Ishikawa (cell line): ENCODE measurements at regions not wholly inside any gene's neighbourhood (a gene's known extent, or its start where the extent isn't known, plus 50 kb on each side); places are given as distances from the start of the nearest gene placed in this dataset.

Experiments used
- CEBPB ChIP-seq: IDR thresholded peaks from 2 replicates; pipeline ENCODE4 v1.6.1; 2012
- CREB1 ChIP-seq: IDR thresholded peaks from 2 replicates; pipeline ENCODE4 v1.6.1; 2012; ENCODE audit warnings: low read depth
- EGR1 ChIP-seq: IDR thresholded peaks from 2 replicates; pipeline ENCODE4 v1.6.1; 2012
- EP300 ChIP-seq: IDR thresholded peaks from 2 replicates; pipeline ENCODE4 v1.6.1; 2012; ENCODE audit warnings: borderline replicate concordance
- FOXM1 ChIP-seq: IDR thresholded peaks from 2 replicates; pipeline ENCODE4 v1.6.1; 2012; ENCODE audit warnings: low read depth, borderline replicate concordance
- NFIC ChIP-seq: IDR thresholded peaks from 2 replicates; pipeline ENCODE4 v1.6.1; 2012
- RAD21 ChIP-seq: IDR thresholded peaks from 2 replicates; pipeline ENCODE4 v1.6.1; 2012; ENCODE audit warnings: low read depth
- TAF1 ChIP-seq: IDR thresholded peaks from 2 replicates; pipeline ENCODE4 v1.6.1; 2012; ENCODE audit warnings: low read depth, mild to moderate bottlenecking
- TCF12 ChIP-seq: IDR thresholded peaks from 2 replicates; pipeline ENCODE4 v1.6.1; 2012; ENCODE audit warnings: low read depth
- TEAD4 ChIP-seq: IDR thresholded peaks from 2 replicates; pipeline ENCODE4 v1.6.1; 2012
- YY1 ChIP-seq: IDR thresholded peaks from 2 replicates; pipeline ENCODE4 v1.6.1; 2012; ENCODE audit warnings: low read depth
- ZBTB7A ChIP-seq: IDR thresholded peaks from 2 replicates; pipeline ENCODE4 v1.6.1; 2012; ENCODE audit warnings: low read depth
- TF ChIP-seq, protein P1 (sequence below): IDR thresholded peaks from 2 replicates; pipeline ENCODE4 v1.6.1; 2012
- TF ChIP-seq, protein P2 (sequence below): IDR thresholded peaks from 2 replicates; pipeline ENCODE4 v1.6.1; 2012; ENCODE audit warnings: low read depth, mild to moderate bottlenecking
- TF ChIP-seq, protein P3 (sequence below): IDR thresholded peaks from 2 replicates; pipeline ENCODE4 v1.6.1; 2012

DNA sequence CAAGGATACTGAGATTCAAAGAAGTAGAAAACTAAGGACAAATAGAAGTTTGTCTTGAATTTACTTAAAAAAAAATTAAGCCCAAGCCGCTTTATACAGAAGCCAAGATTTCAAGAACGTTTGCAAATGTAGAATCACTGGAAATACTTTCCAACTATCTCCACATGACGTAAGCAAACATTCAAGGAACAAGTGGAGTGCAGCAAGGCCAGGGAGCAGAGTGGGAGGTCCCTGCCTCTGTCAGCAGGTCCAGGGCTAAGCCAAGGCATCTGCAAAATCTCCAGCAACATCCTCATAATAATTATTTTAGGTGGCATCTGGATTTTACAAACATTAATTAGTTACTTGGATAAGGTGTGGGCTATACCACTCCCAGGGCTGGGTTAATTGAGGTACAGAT, 60.1 kb upstream of the AKIRIN2 start:
- TF ChIP-seq CEBPB = no peak

DNA sequence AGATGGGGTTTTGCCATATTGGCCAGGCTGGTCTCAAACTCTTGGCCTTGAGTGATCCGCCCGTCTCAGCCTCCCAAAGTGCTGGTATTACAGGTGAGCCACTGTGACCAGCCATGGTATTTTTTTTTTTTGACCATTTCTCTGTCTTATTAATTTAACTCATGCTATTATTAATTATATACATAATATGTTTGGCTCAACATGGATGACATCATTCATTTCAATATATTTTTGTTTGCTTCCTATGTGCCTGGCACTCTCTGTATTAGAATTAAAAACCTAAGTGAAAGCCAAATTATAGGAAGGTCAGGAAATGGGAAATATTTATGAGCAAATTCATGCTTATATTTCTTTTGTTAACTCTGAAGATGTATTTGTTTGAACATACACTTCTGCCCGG, 55.8 kb upstream of the AKIRIN2 start:
- TF ChIP-seq CREB1 (no peak), TEAD4 (no peak), TAF1 (no peak), YY1 (no peak), RAD21 (no peak), ZBTB7A (no peak), NFIC (no peak)
- TF ChIP-seq, protein P1, sequence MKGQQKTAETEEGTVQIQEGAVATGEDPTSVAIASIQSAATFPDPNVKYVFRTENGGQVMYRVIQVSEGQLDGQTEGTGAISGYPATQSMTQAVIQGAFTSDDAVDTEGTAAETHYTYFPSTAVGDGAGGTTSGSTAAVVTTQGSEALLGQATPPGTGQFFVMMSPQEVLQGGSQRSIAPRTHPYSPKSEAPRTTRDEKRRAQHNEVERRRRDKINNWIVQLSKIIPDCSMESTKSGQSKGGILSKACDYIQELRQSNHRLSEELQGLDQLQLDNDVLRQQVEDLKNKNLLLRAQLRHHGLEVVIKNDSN = no peak

DNA sequence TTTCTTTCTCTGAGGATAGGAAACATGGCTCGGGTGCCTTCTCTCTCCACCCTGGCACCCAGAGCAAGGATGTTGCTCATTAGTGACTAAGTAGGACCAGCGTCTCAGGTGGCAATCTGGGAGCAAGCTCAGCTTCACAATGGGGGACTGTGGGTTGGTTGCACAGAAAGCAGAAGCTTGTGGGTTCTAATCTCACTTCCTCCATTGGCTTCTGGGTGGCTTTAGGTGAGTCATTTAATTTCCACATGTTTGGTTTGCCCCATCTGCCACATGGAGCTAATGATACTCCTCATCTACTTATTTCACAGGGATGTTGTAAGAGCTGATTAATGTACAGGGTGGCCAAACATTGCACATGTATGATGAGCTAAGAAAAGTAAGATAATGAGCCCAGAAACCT, 54.8 kb upstream of the AKIRIN2 start:
- TF ChIP-seq, protein P1 = no peak
- TF ChIP-seq YY1 = no peak
- TF ChIP-seq TCF12 = no peak
- no peak for TF ChIP-seq CEBPB
- no peak for TF ChIP-seq RAD21
- TF ChIP-seq FOXM1 = no peak
- no peak for TF ChIP-seq NFIC
- no peak for TF ChIP-seq TAF1
- no peak for TF ChIP-seq CREB1
- no peak for TF ChIP-seq TEAD4
- TF ChIP-seq, protein P2, sequence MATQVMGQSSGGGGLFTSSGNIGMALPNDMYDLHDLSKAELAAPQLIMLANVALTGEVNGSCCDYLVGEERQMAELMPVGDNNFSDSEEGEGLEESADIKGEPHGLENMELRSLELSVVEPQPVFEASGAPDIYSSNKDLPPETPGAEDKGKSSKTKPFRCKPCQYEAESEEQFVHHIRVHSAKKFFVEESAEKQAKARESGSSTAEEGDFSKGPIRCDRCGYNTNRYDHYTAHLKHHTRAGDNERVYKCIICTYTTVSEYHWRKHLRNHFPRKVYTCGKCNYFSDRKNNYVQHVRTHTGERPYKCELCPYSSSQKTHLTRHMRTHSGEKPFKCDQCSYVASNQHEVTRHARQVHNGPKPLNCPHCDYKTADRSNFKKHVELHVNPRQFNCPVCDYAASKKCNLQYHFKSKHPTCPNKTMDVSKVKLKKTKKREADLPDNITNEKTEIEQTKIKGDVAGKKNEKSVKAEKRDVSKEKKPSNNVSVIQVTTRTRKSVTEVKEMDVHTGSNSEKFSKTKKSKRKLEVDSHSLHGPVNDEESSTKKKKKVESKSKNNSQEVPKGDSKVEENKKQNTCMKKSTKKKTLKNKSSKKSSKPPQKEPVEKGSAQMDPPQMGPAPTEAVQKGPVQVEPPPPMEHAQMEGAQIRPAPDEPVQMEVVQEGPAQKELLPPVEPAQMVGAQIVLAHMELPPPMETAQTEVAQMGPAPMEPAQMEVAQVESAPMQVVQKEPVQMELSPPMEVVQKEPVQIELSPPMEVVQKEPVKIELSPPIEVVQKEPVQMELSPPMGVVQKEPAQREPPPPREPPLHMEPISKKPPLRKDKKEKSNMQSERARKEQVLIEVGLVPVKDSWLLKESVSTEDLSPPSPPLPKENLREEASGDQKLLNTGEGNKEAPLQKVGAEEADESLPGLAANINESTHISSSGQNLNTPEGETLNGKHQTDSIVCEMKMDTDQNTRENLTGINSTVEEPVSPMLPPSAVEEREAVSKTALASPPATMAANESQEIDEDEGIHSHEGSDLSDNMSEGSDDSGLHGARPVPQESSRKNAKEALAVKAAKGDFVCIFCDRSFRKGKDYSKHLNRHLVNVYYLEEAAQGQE = no peak
- TF ChIP-seq, protein P3, sequence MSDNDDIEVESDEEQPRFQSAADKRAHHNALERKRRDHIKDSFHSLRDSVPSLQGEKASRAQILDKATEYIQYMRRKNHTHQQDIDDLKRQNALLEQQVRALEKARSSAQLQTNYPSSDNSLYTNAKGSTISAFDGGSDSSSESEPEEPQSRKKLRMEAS = no peak
- no peak for TF ChIP-seq EP300
- TF ChIP-seq EGR1 = no peak
- no peak for TF ChIP-seq ZBTB7A

DNA sequence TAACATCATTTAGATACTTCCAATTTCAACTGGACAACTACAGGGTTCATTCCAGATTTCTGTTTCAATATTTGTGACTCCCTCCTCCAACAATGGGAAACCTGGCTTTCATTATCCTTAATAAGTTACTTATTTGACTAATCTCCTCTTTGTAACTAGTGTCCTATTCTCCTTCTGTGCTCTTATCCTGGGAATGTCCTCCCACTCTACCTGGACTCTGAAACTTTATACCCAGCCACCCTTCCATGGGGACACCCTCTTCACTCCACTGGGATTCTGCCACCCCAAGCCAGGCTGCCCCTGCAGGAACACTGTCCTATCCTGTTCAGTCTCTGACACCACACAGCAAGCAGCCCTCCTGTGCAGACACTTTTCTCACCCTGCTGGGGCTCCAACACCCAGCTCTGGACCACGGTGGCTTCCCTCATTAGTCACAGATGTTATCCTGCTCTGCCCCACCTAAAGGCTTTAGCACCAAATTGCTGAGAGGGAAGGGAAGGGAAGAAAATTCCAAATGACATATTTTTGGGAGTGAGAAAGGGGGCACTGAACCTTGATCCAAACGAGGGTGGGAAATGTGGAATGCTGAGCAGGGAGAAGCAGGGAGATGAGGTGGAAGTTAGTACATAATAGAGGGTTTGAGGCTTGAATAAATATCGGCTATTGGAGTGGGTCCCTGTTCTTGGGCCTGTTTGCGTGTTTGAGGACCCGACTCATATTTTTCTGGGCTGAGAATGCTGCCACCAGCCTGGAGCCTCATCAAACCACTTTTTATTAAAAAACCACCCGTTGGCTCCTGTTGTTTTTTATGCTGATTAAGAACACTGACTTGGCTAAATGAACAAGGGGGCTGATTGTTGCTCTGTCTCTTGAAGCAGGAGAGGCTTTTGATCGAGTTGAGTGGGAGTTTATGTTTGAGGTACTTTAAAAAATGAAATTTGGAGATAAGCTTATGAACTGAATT, 54.0 kb upstream of the AKIRIN2 start:
- TF ChIP-seq RAD21 = no peak

DNA sequence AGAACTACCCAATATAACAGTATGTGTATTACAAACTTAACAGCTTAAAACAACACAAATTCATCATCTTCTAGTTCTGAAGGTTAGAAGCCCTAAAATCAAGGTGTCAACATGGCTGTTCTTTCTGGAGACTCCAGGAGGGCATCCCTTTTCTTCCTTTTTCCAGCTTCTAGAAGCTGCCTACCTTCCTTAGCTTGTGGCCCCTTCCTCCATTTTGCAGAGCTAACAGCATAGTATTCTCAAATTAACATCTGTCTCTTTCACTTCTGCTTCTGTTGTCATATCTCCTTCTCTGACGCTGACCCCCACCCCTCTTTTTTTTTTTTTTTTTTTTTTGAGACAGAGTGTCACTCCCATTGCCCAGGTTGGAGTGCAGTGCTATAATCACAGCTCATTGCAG, 52.8 kb upstream of the AKIRIN2 start:
- no peak for TF ChIP-seq EGR1
- TF ChIP-seq FOXM1 = no peak
- TF ChIP-seq CEBPB = no peak
- no peak for TF ChIP-seq ZBTB7A
- TF ChIP-seq RAD21 = no peak
- TF ChIP-seq TAF1 = no peak
- TF ChIP-seq, protein P3 = no peak
- no peak for TF ChIP-seq TCF12
- TF ChIP-seq CREB1 = no peak
- no peak for TF ChIP-seq TEAD4
- TF ChIP-seq YY1 = no peak
- TF ChIP-seq, protein P2 = no peak
- no peak for TF ChIP-seq NFIC
- TF ChIP-seq EP300 = no peak

DNA sequence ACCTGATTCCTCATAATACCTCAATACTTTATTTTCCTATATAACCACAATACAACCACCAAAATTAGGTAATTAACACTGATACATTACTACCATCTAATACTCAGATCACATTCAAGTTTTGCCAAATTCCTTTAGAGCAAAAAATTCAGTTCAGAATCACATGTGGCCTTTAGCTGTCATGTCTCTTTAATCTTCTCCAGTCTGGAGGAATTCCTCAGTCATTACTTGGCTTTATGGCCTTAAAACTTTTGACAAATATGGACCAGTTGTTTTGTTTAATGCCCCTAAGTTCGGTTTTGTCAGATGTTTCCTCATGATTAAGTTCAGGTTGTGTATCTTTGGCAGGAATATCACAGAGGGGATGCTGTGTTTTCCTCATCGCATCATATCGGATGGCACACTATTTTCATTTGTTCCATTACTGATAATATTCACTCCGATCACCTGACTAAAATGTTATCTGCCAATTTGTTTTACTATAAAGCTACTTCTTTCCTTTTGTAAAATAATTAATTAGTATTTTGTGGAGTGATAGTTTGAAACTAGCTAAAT, 51.2 kb upstream of the AKIRIN2 start:
- no peak for TF ChIP-seq EGR1
- no peak for TF ChIP-seq YY1
- TF ChIP-seq RAD21 = no peak
